ENCODE measurements at regions not wholly inside any gene's neighbourhood (a gene's known extent, or its start where the extent isn't known, plus 50 kb on each side); places are given as distances from the start of the nearest gene placed in this dataset.

- H3K4me3 ChIP-seq (ENCODE audit: low read length), result no peak overlapping the region
- H2AFZ ChIP-seq (ENCODE audit: low read depth, low read length), result no peak overlapping the region
- no peaks in the 10 kb centered on the region for H3K36me3 ChIP-seq (ENCODE audit: insufficient read depth, low read length)
- no peaks in the 10 kb centered on the region for H3K27me3 ChIP-seq (ENCODE audit: insufficient read depth, low read length)
- no peaks in the 10 kb centered on the region for H3K4me1 ChIP-seq (ENCODE audit: insufficient read depth, low read length)
- no peaks in the 10 kb centered on the region for H3K9me3 ChIP-seq (ENCODE audit: low read length)
Observed at GRCh38 chr5:36373527-36374086, 71.9 kb upstream of the RANBP3L start.

GRCh38 chr5:36374266-36374862 is 72.7 kb upstream of the RANBP3L start:
- Histone ChIP-seq H3K9me3 (ENCODE audit: low read length) (no peaks in the 10 kb centered on the region), H3K4me3 (ENCODE audit: low read length) (no peak overlapping the region), H3K36me3 (ENCODE audit: insufficient read depth, low read length) (no peaks in the 10 kb centered on the region), H3K27me3 (ENCODE audit: insufficient read depth, low read length) (no peaks in the 10 kb centered on the region), H2AFZ (ENCODE audit: low read depth, low read length) (no peak overlapping the region), H3K4me1 (ENCODE audit: insufficient read depth, low read length) (no peaks in the 10 kb centered on the region)

GRCh38 chr5:36377192-36377591 is 75.5 kb upstream of the RANBP3L start:
- Histone ChIP-seq H3K4me1 (ENCODE audit: insufficient read depth, low read length) (no peaks in the 10 kb centered on the region), H2AFZ (ENCODE audit: low read depth, low read length) (no peak overlapping the region), H3K9me3 (ENCODE audit: low read length) (no peaks in the 10 kb centered on the region), H3K27me3 (ENCODE audit: insufficient read depth, low read length) (no peaks in the 10 kb centered on the region), H3K36me3 (ENCODE audit: insufficient read depth, low read length) (no peaks in the 10 kb centered on the region), H3K4me3 (ENCODE audit: low read length) (no peak overlapping the region)

- no peak overlapping the region for H2AFZ ChIP-seq (ENCODE audit: low read depth, low read length)
- no peaks in the 10 kb centered on the region for H3K4me1 ChIP-seq (ENCODE audit: insufficient read depth, low read length)
- no peak overlapping the region for H3K4me3 ChIP-seq (ENCODE audit: low read length)
- no peaks in the 10 kb centered on the region for H3K36me3 ChIP-seq (ENCODE audit: insufficient read depth, low read length)
- no peaks in the 10 kb centered on the region for H3K27me3 ChIP-seq (ENCODE audit: insufficient read depth, low read length)
- no peaks in the 10 kb centered on the region for H3K9me3 ChIP-seq (ENCODE audit: low read length)
Observed at GRCh38 chr5:36378551-36378950, 76.8 kb upstream of the RANBP3L start.

- Histone ChIP-seq H3K9me3 (ENCODE audit: low read length) (no peaks in the 10 kb centered on the region), H3K4me3 (ENCODE audit: low read length) (no peak overlapping the region), H3K4me1 (ENCODE audit: insufficient read depth, low read length) (no peaks in the 10 kb centered on the region), H2AFZ (ENCODE audit: low read depth, low read length) (no peak overlapping the region), H3K36me3 (ENCODE audit: insufficient read depth, low read length) (no peaks in the 10 kb centered on the region), H3K27me3 (ENCODE audit: insufficient read depth, low read length) (no peaks in the 10 kb centered on the region)
Observed at GRCh38 chr5:36382890-36383289, 81.2 kb upstream of the RANBP3L start.

GRCh38 chr5:36383942-36384341 is 82.2 kb upstream of the RANBP3L start:
- no peak overlapping the region for H3K4me3 ChIP-seq (ENCODE audit: low read length)
- H3K9me3 ChIP-seq (ENCODE audit: low read length), result no peaks in the 10 kb centered on the region
- no peaks in the 10 kb centered on the region for H3K36me3 ChIP-seq (ENCODE audit: insufficient read depth, low read length)
- no peaks in the 10 kb centered on the region for H3K27me3 ChIP-seq (ENCODE audit: insufficient read depth, low read length)
- no peaks in the 10 kb centered on the region for H3K4me1 ChIP-seq (ENCODE audit: insufficient read depth, low read length)
- H2AFZ ChIP-seq (ENCODE audit: low read depth, low read length), result no peak overlapping the region

- Histone ChIP-seq H3K27me3 (ENCODE audit: insufficient read depth, low read length) (no peaks in the 10 kb centered on the region), H2AFZ (ENCODE audit: low read depth, low read length) (no peak overlapping the region), H3K36me3 (ENCODE audit: insufficient read depth, low read length) (no peaks in the 10 kb centered on the region), H3K4me1 (ENCODE audit: insufficient read depth, low read length) (no peaks in the 10 kb centered on the region), H3K9me3 (ENCODE audit: low read length) (no peaks in the 10 kb centered on the region), H3K4me3 (ENCODE audit: low read length) (no peak overlapping the region)
Observed at GRCh38 chr5:36384845-36385244, 83.1 kb upstream of the RANBP3L start.

GRCh38 chr5:36385495-36385894 is 83.8 kb upstream of the RANBP3L start:
- Histone ChIP-seq H3K4me1 (ENCODE audit: insufficient read depth, low read length) (no peaks in the 10 kb centered on the region), H2AFZ (ENCODE audit: low read depth, low read length) (no peak overlapping the region), H3K27me3 (ENCODE audit: insufficient read depth, low read length) (no peaks in the 10 kb centered on the region), H3K4me3 (ENCODE audit: low read length) (no peak overlapping the region), H3K36me3 (ENCODE audit: insufficient read depth, low read length) (no peaks in the 10 kb centered on the region), H3K9me3 (ENCODE audit: low read length) (no peaks in the 10 kb centered on the region)

GRCh38 chr5:36388288-36388687 is 86.6 kb upstream of the RANBP3L start:
- no peak overlapping the region for H3K4me3 ChIP-seq (ENCODE audit: low read length)
- no peaks in the 10 kb centered on the region for H3K9me3 ChIP-seq (ENCODE audit: low read length)
- no peak overlapping the region for H2AFZ ChIP-seq (ENCODE audit: low read depth, low read length)
- no peaks in the 10 kb centered on the region for H3K4me1 ChIP-seq (ENCODE audit: insufficient read depth, low read length)
- no peaks in the 10 kb centered on the region for H3K27me3 ChIP-seq (ENCODE audit: insufficient read depth, low read length)
- no peaks in the 10 kb centered on the region for H3K36me3 ChIP-seq (ENCODE audit: insufficient read depth, low read length)

GRCh38 chr5:36389245-36389644 is 87.5 kb upstream of the RANBP3L start:
- Histone ChIP-seq H3K4me3 (ENCODE audit: low read length) (no peak overlapping the region), H3K36me3 (ENCODE audit: insufficient read depth, low read length) (no peaks in the 10 kb centered on the region), H2AFZ (ENCODE audit: low read depth, low read length) (no peak overlapping the region), H3K27me3 (ENCODE audit: insufficient read depth, low read length) (no peaks in the 10 kb centered on the region), H3K9me3 (ENCODE audit: low read length) (no peaks in the 10 kb centered on the region), H3K4me1 (ENCODE audit: insufficient read depth, low read length) (no peaks in the 10 kb centered on the region)

- no peaks in the 10 kb centered on the region for H3K9me3 ChIP-seq (ENCODE audit: low read length)
- H3K4me1 ChIP-seq (ENCODE audit: insufficient read depth, low read length), result no peaks in the 10 kb centered on the region
- no peaks in the 10 kb centered on the region for H3K27me3 ChIP-seq (ENCODE audit: insufficient read depth, low read length)
- H3K4me3 ChIP-seq (ENCODE audit: low read length), result no peak overlapping the region
- no peak overlapping the region for H2AFZ ChIP-seq (ENCODE audit: low read depth, low read length)
- no peaks in the 10 kb centered on the region for H3K36me3 ChIP-seq (ENCODE audit: insufficient read depth, low read length)
Observed at GRCh38 chr5:36390640-36391039, 88.9 kb upstream of the RANBP3L start.

GRCh38 chr5:36392186-36392585 is 90.5 kb upstream of the RANBP3L start:
- H3K27me3 ChIP-seq (ENCODE audit: insufficient read depth, low read length), result no peaks in the 10 kb centered on the region
- H2AFZ ChIP-seq (ENCODE audit: low read depth, low read length), result no peak overlapping the region
- no peaks in the 10 kb centered on the region for H3K9me3 ChIP-seq (ENCODE audit: low read length)
- H3K36me3 ChIP-seq (ENCODE audit: insufficient read depth, low read length), result no peaks in the 10 kb centered on the region
- no peak overlapping the region for H3K4me3 ChIP-seq (ENCODE audit: low read length)
- H3K4me1 ChIP-seq (ENCODE audit: insufficient read depth, low read length), result no peaks in the 10 kb centered on the region

GRCh38 chr5:36392818-36393217 is 91.1 kb upstream of the RANBP3L start:
- Histone ChIP-seq H3K27me3 (ENCODE audit: insufficient read depth, low read length) (no peaks in the 10 kb centered on the region), H2AFZ (ENCODE audit: low read depth, low read length) (no peak overlapping the region), H3K4me3 (ENCODE audit: low read length) (no peak overlapping the region), H3K9me3 (ENCODE audit: low read length) (no peaks in the 10 kb centered on the region), H3K36me3 (ENCODE audit: insufficient read depth, low read length) (no peaks in the 10 kb centered on the region), H3K4me1 (ENCODE audit: insufficient read depth, low read length) (no peaks in the 10 kb centered on the region)
